Ascending aorta (tissue), 2 donors: ENCODE measurements at regions not wholly inside any gene's neighbourhood (a gene's known extent, or its start where the extent isn't known, plus 50 kb on each side); places are given as distances from the start of the nearest gene placed in this dataset.

Experiments
- DNase-seq, 2 donors: peaks; one replicate each; pipeline ENCODE4 v3.0.0-alpha.2; 2019; ENCODE audit warnings: low spot score in 2 of 2
- H3K27ac ChIP-seq, 2 donors: fragments of 200-600 bp; sonication (generic); one replicate each; pipeline ENCODE4 v1.5.1; 2016 to 2017; ENCODE audit warnings: mild to moderate bottlenecking in 1 of 2
- H3K27me3 ChIP-seq: fragments of 200-600 bp; sonication (generic); one replicate; pipeline ENCODE4 v1.5.1; 2017
- H3K36me3 ChIP-seq, 2 donors: fragments of 200-600 bp; sonication (generic); one replicate each; pipeline ENCODE4 v1.5.1; 2016
- H3K4me1 ChIP-seq, 2 donors: fragments of 200-600 bp; sonication (generic); one replicate each; pipeline ENCODE4 v1.5.1; 2016 to 2017; ENCODE audit warnings: mild to moderate bottlenecking in 1 of 2
- H3K4me3 ChIP-seq, 2 donors: fragments of 200-600 bp; sonication (generic); one replicate each; pipeline ENCODE4 v1.5.1; 2016 to 2017; ENCODE audit warnings: mild to moderate bottlenecking in 1 of 2
- H3K9me3 ChIP-seq, 2 donors: fragments of 200-600 bp; sonication (generic); one replicate each; pipeline ENCODE4 v1.5.1; 2016
- CTCF ChIP-seq, 3 experiments: fragments of 200-600 bp in 2 of 3; fragments of 450-650 bp in 1 of 3; sonication (generic) in 2 of 3; IDR thresholded peaks; one replicate each; pipeline ENCODE4 v1.5.1; 2016 to 2019; ENCODE audit warnings: antibody characterized with exemption in 3 of 3, mild to moderate bottlenecking in 1 of 3, moderate library complexity in 1 of 3
- intact Hi-C: fragments of 100-400 bp; cut with DNase I; formaldehyde crosslinking; loops from one replicate; pipeline ENCODE4 v1.15.1; 2023

- no peaks in the 10 kb centered on the region for H3K27me3 ChIP-seq
- H3K27ac ChIP-seq = no peak overlapping the region
- TF ChIP-seq CTCF (IDR thresholded peaks at IDR 0.05) = no peak
- H3K4me3 ChIP-seq = no peak overlapping the region
- no peaks in the 10 kb centered on the region for H3K9me3 ChIP-seq
- DNase-seq = no peak
- intact Hi-C loops = loop anchor here (5.0 kb wide), 1 partner anchor 119 kb away; no protein-coding TSS in a partner anchor
- no peaks in the 10 kb centered on the region for H3K4me1 ChIP-seq
- no peaks in the 10 kb centered on the region for H3K36me3 ChIP-seq
These were observed 571.8 kb downstream of the TUSC7 start for GRCh38 chr3:117281371-117281770.

GRCh38 chr3:117282566-117282965, 573.0 kb downstream of the TUSC7 start:
- TF ChIP-seq CTCF (IDR thresholded peaks at IDR 0.05) = no peak
- no peaks in the 10 kb centered on the region for H3K27me3 ChIP-seq
- DNase-seq = no peak
- no peaks in the 10 kb centered on the region for H3K9me3 ChIP-seq
- no peak overlapping the region for H3K27ac ChIP-seq
- no peaks in the 10 kb centered on the region for H3K36me3 ChIP-seq
- intact Hi-C loops = loop anchor here (5.0 kb wide), 1 partner anchor 120 kb away; no protein-coding TSS in a partner anchor
- no peaks in the 10 kb centered on the region for H3K4me1 ChIP-seq
- H3K4me3 ChIP-seq = no peak overlapping the region

GRCh38 chr3:117285737-117286136, 576.2 kb downstream of the TUSC7 start:
- H3K27ac ChIP-seq = no peak overlapping the region
- intact Hi-C loops = no loop called here
- no peak for DNase-seq
- H3K4me3 ChIP-seq = no peak overlapping the region
- TF ChIP-seq CTCF (IDR thresholded peaks at IDR 0.05) = no peak
- no peaks in the 10 kb centered on the region for H3K4me1 ChIP-seq
- H3K9me3 ChIP-seq = no peaks in the 10 kb centered on the region
- H3K36me3 ChIP-seq = no peaks in the 10 kb centered on the region
- no peaks in the 10 kb centered on the region for H3K27me3 ChIP-seq

GRCh38 chr3:117286488-117286887, 576.9 kb downstream of the TUSC7 start:
- no peak for TF ChIP-seq CTCF (IDR thresholded peaks at IDR 0.05)
- Histone ChIP-seq H3K36me3 (no peaks in the 10 kb centered on the region), H3K4me3 (no peak overlapping the region), H3K9me3 (no peaks in the 10 kb centered on the region), H3K27ac (no peak overlapping the region), H3K27me3 (no peaks in the 10 kb centered on the region), H3K4me1 (no peaks in the 10 kb centered on the region)
- no peak for DNase-seq
- intact Hi-C loops = no loop called here

- Histone ChIP-seq H3K27ac (no peak overlapping the region), H3K4me3 (no peak overlapping the region), H3K4me1 (no peaks in the 10 kb centered on the region), H3K36me3 (no peaks in the 10 kb centered on the region), H3K9me3 (no peaks in the 10 kb centered on the region), H3K27me3 (no peaks in the 10 kb centered on the region)
- DNase-seq = no peak
- intact Hi-C loops = no loop called here
- no peak for TF ChIP-seq CTCF (IDR thresholded peaks at IDR 0.05)
These were observed 578.0 kb downstream of the TUSC7 start for GRCh38 chr3:117287602-117288001.

GRCh38 chr3:117291476-117291875, 581.9 kb downstream of the TUSC7 start:
- H3K36me3 ChIP-seq = no peaks in the 10 kb centered on the region
- H3K27me3 ChIP-seq = no peaks in the 10 kb centered on the region
- no peaks in the 10 kb centered on the region for H3K9me3 ChIP-seq
- H3K27ac ChIP-seq = no peak overlapping the region
- H3K4me1 ChIP-seq = no peaks in the 10 kb centered on the region
- TF ChIP-seq CTCF (IDR thresholded peaks at IDR 0.05) = no peak
- no peak overlapping the region for H3K4me3 ChIP-seq
- no peak for DNase-seq
- intact Hi-C loops = no loop called here
